ENCODE measurements at regions not wholly inside any gene's neighbourhood (a gene's known extent, or its start where the extent isn't known, plus 50 kb on each side); places are given as distances from the start of the nearest gene placed in this dataset.

- Histone ChIP-seq H3K9me2 (replicated peaks; ENCODE audit: low read length) (no peaks in the 10 kb centered on the region), H3K9ac (ENCODE audit: low read length) (no peak overlapping the region), H3K36me3 (ENCODE audit: low read depth, low read length) (no peaks in the 10 kb centered on the region), H2AFZ (ENCODE audit: low read length) (0 out of 2 replicates have a peak overlapping the region, but pooled peaks have one; percentile 6), H3K27ac (ENCODE audit: low read length) (no peak overlapping the region), H3K27me3 (ENCODE audit: low read length) (no peaks in the 10 kb centered on the region), H3K79me2 (ENCODE audit: low read length) (no peaks in the 10 kb centered on the region), H3K4me3 (ENCODE audit: low read length) (no peak overlapping the region), H3K4me2 (ENCODE audit: low read length) (no peak overlapping the region), H4K20me1 (ENCODE audit: low read length) (no peaks in the 10 kb centered on the region), H3K9me3 (ENCODE audit: low read length) (no peaks in the 10 kb centered on the region), H3K4me1 (ENCODE audit: insufficient read depth, low read length) (no peaks in the 10 kb centered on the region), H3F3A (ENCODE audit: low read length, unreplicated experiment) (no peaks in the 10 kb centered on the region)
- ChIA-PET CTCF (no interaction called here), POLR2A (ENCODE audit: unreplicated experiment) (no interaction called here)
- ATAC-seq (no peak), DNase-seq (peak; percentile 55)
- no peak for TF ChIP-seq EZH2phosphoT487 (IDR thresholded peaks at IDR 0.05; ENCODE audit: borderline replicate concordance, low read length)
- TF ChIP-seq CTCF (conservative IDR thresholded peaks at IDR 0.05; ENCODE audit: low read depth, low read length) = no peak
- no peak for TF ChIP-seq EZH2 (IDR thresholded peaks at IDR 0.05; ENCODE audit: low read length, unreplicated experiment)
- intact Hi-C loops (cut with micrococcal nuclease) = no loop called here
- BruUV-seq (replicated peaks) = no TSS peak
These were observed 78.8 kb upstream of the HMGN3 start for GRCh38 chr6:79313254-79313653.

- Histone ChIP-seq H3K4me3 (ENCODE audit: low read length) (no peak overlapping the region), H3F3A (ENCODE audit: low read length, unreplicated experiment) (no peaks in the 10 kb centered on the region), H3K4me1 (ENCODE audit: insufficient read depth, low read length) (peaks cover 14% of the 10 kb centered on the region), H3K4me2 (ENCODE audit: low read length) (no peak overlapping the region), H2AFZ (ENCODE audit: low read length) (no peak overlapping the region), H3K9me3 (ENCODE audit: low read length) (no peaks in the 10 kb centered on the region), H3K27ac (ENCODE audit: low read length) (no peak overlapping the region), H4K20me1 (ENCODE audit: low read length) (no peaks in the 10 kb centered on the region), H3K27me3 (ENCODE audit: low read length) (no peaks in the 10 kb centered on the region), H3K79me2 (ENCODE audit: low read length) (no peaks in the 10 kb centered on the region), H3K9ac (ENCODE audit: low read length) (no peak overlapping the region), H3K36me3 (ENCODE audit: low read depth, low read length) (no peaks in the 10 kb centered on the region), H3K9me2 (replicated peaks; ENCODE audit: low read length) (no peaks in the 10 kb centered on the region)
- intact Hi-C loops (cut with micrococcal nuclease) = no loop called here
- TF ChIP-seq EZH2phosphoT487 (IDR thresholded peaks at IDR 0.05; ENCODE audit: borderline replicate concordance, low read length) = no peak
- no peak for TF ChIP-seq EZH2 (IDR thresholded peaks at IDR 0.05; ENCODE audit: low read length, unreplicated experiment)
- no peak for TF ChIP-seq CTCF (conservative IDR thresholded peaks at IDR 0.05; ENCODE audit: low read depth, low read length)
- no peak for ATAC-seq
- DNase-seq = peak; percentile 44
- no TSS peak for BruUV-seq (replicated peaks)
- ChIA-PET POLR2A (ENCODE audit: unreplicated experiment) (no interaction called here), CTCF (no interaction called here)
These were observed 73.0 kb upstream of the HMGN3 start for GRCh38 chr6:79307321-79308036.

- ChIA-PET POLR2A (ENCODE audit: unreplicated experiment) (no interaction called here), CTCF (no interaction called here)
- Histone ChIP-seq H2AFZ (ENCODE audit: low read length) (no peak overlapping the region), H3K9ac (ENCODE audit: low read length) (no peak overlapping the region), H3K4me2 (ENCODE audit: low read length) (no peak overlapping the region), H3F3A (ENCODE audit: low read length, unreplicated experiment) (no peaks in the 10 kb centered on the region), H3K9me3 (ENCODE audit: low read length) (no peaks in the 10 kb centered on the region), H3K9me2 (replicated peaks; ENCODE audit: low read length) (no peaks in the 10 kb centered on the region), H3K79me2 (ENCODE audit: low read length) (no peaks in the 10 kb centered on the region), H3K4me1 (ENCODE audit: insufficient read depth, low read length) (peaks cover 35% of the 10 kb centered on the region), H3K27me3 (ENCODE audit: low read length) (no peaks in the 10 kb centered on the region), H3K27ac (ENCODE audit: low read length) (no peak overlapping the region), H4K20me1 (ENCODE audit: low read length) (no peaks in the 10 kb centered on the region), H3K4me3 (ENCODE audit: low read length) (no peak overlapping the region), H3K36me3 (ENCODE audit: low read depth, low read length) (no peaks in the 10 kb centered on the region)
- ATAC-seq = no peak
- intact Hi-C loops (cut with micrococcal nuclease) = no loop called here
- no peak for DNase-seq
- no TSS peak for BruUV-seq (replicated peaks)
- TF ChIP-seq EZH2 (IDR thresholded peaks at IDR 0.05; ENCODE audit: low read length, unreplicated experiment) (no peak), EZH2phosphoT487 (IDR thresholded peaks at IDR 0.05; ENCODE audit: borderline replicate concordance, low read length) (no peak), CTCF (conservative IDR thresholded peaks at IDR 0.05; ENCODE audit: low read depth, low read length) (no peak)
These were observed 70.5 kb upstream of the HMGN3 start for GRCh38 chr6:79305020-79305419.

Measured in PC-3 (cell line).